MM.1S (cell line): ENCODE measurements at regions not wholly inside any gene's neighbourhood (a gene's known extent, or its start where the extent isn't known, plus 50 kb on each side); places are given as distances from the start of the nearest gene placed in this dataset.

Experiments
- DNase-seq: peaks from one replicate; pipeline ENCODE4 v3.0.0-alpha.2; 2015
- H2AFZ ChIP-seq: fragments of 300-600 bp; sonication (generic); 2 replicates; pipeline ENCODE4 v1.6.0; 2016; ENCODE audit warnings: antibody characterized with exemption, low read length
- H3F3A ChIP-seq: fragments of 300-600 bp; sonication (generic); 2 replicates; pipeline ENCODE4 v1.6.1; 2016; ENCODE audit warnings: mild to moderate bottlenecking, antibody characterized with exemption, low read length, moderate library complexity, mixed read lengths; ENCODE audit not compliant: insufficient read depth
- H3K27ac ChIP-seq: fragments of 300-600 bp; sonication (generic); 2 replicates; pipeline ENCODE4 v1.5.1; 2016; ENCODE audit warnings: mild to moderate bottlenecking, low read length
- H3K27me3 ChIP-seq: fragments of 300-600 bp; sonication (generic); replicated peaks from 2 replicates; pipeline ENCODE4 v1.6.0; 2016; ENCODE audit warnings: low read length; ENCODE audit not compliant: insufficient read depth
- H3K36me3 ChIP-seq: fragments of 300-600 bp; sonication (generic); replicated peaks from 2 replicates; pipeline ENCODE4 v1.6.1; 2016; ENCODE audit warnings: mild to moderate bottlenecking, low read length, mixed read lengths; ENCODE audit not compliant: insufficient read depth
- H3K4me1 ChIP-seq: fragments of 300-600 bp; sonication (generic); 2 replicates; pipeline ENCODE4 v1.6.1; 2016; ENCODE audit warnings: low read length, mixed read lengths
- H3K4me2 ChIP-seq: fragments of 300-600 bp; sonication (generic); 2 replicates; pipeline ENCODE4 v1.6.0; 2016; ENCODE audit warnings: low read depth, low read length
- H3K4me3 ChIP-seq: fragments of 300-600 bp; sonication (generic); 2 replicates; pipeline ENCODE4 v1.5.1; 2016; ENCODE audit warnings: low read length, mixed read lengths
- H3K79me2 ChIP-seq: fragments of 300-600 bp; sonication (generic); 2 replicates; pipeline ENCODE4 v1.6.1; 2016; ENCODE audit warnings: mixed run types, low read length, mixed read lengths
- H3K9ac ChIP-seq: fragments of 300-600 bp; sonication (generic); 2 replicates; pipeline ENCODE4 v1.6.1; 2016; ENCODE audit warnings: low read length, mixed read lengths
- H3K9me2 ChIP-seq: fragments of 300-600 bp; sonication (generic); replicated peaks from 2 replicates; pipeline ENCODE4 v1.6.1; 2016; ENCODE audit warnings: mild to moderate bottlenecking, low read length, mixed read lengths; ENCODE audit not compliant: insufficient read depth
- H3K9me3 ChIP-seq: fragments of 300-600 bp; sonication (generic); replicated peaks from 2 replicates; pipeline ENCODE4 v1.6.1; 2016; ENCODE audit warnings: mild to moderate bottlenecking, low read length, mixed read lengths; ENCODE audit not compliant: insufficient read depth
- H4K20me1 ChIP-seq: fragments of 300-600 bp; sonication (generic); 2 replicates; pipeline ENCODE4 v1.6.1; 2016; ENCODE audit warnings: mild to moderate bottlenecking, low read length, moderate library complexity, mixed read lengths; ENCODE audit not compliant: insufficient read depth
- EZH2 ChIP-seq: fragments of 300-600 bp; sonication (generic); optimal IDR thresholded peaks from 2 replicates; pipeline ENCODE3; 2017; ENCODE audit warnings: low read depth, mild to moderate bottlenecking, antibody characterized with exemption, low read length, mixed read lengths
- EZH2phosphoT487 ChIP-seq: fragments of 300-600 bp; sonication (generic); IDR thresholded peaks from 2 replicates; pipeline ENCODE4 v1.6.1; 2018; ENCODE audit warnings: antibody characterized with exemption, low read length
- TF ChIP-seq, protein P1 (sequence below): fragments of 300-600 bp; sonication (generic); IDR thresholded peaks from 2 replicates; pipeline ENCODE4 v1.5.1; 2016; ENCODE audit warnings: antibody characterized with exemption, low read length, mixed read lengths

DNA sequence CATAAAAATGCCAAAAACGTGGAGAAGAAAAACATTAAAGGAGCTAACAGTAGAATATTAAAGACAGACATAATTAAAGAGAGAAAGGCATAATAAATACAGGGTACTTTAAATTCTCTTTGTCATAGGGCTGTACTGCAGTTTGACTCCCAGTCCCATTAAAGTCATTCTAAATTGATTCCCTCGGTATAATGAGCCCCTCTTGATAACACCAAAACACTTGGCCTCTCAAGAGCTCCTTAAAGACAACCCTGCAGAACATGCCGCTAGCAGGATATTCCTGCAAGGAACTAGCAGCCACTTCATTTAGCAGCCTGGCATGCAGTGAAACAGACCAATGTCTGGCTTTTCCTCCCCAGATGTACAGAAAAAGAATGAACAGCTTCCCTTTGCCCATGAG, 273.8 kb upstream of the ESRRG start:
- Histone ChIP-seq H3K79me2 (no peaks in the 10 kb centered on the region), H3K27me3 (no peaks in the 10 kb centered on the region), H3F3A (no peaks in the 10 kb centered on the region), H3K36me3 (no peaks in the 10 kb centered on the region), H3K27ac (no peak overlapping the region), H3K4me3 (no peak overlapping the region), H4K20me1 (no peaks in the 10 kb centered on the region), H2AFZ (no peak overlapping the region), H3K4me1 (no peaks in the 10 kb centered on the region), H3K4me2 (no peak overlapping the region), H3K9me3 (no peaks in the 10 kb centered on the region), H3K9ac (no peak overlapping the region), H3K9me2 (no peaks in the 10 kb centered on the region)
- TF ChIP-seq EZH2phosphoT487 = no peak
- DNase-seq = no peak

DNA sequence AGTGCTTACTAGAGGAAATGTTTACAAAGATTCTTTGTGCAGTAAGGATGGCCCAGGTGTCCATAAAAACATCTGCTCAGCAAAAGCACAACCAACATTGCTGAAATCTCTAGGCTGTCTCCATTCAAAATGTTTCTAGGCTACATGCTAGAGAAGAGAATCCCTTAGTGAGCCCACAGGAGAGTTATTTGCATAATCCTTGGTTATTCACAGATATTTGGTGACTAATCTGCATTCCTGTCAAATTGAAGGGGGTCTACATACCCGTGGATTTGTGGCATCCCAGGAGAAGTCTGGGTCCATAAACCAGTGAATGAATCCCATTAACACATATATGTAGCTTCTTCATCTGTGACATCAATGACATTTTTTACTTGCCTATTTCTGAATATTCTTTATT, 261.3 kb upstream of the ESRRG start:
- Histone ChIP-seq H2AFZ (no peak overlapping the region), H4K20me1 (no peaks in the 10 kb centered on the region), H3K9me3 (no peaks in the 10 kb centered on the region), H3K4me2 (0 out of 2 replicates have a peak overlapping the region, but pooled peaks have one; percentile 7), H3K27me3 (no peaks in the 10 kb centered on the region), H3K36me3 (no peaks in the 10 kb centered on the region), H3K4me1 (peaks cover 4% of the 10 kb centered on the region; the same call in 1 of the 2 replicates), H3K79me2 (no peaks in the 10 kb centered on the region), H3K9ac (no peak overlapping the region), H3K27ac (peak overlapping the region; percentile 9; the same call in 1 of the 2 replicates), H3F3A (no peaks in the 10 kb centered on the region), H3K4me3 (no peak overlapping the region), H3K9me2 (no peaks in the 10 kb centered on the region)
- DNase-seq = no peak
- TF ChIP-seq, protein P1, sequence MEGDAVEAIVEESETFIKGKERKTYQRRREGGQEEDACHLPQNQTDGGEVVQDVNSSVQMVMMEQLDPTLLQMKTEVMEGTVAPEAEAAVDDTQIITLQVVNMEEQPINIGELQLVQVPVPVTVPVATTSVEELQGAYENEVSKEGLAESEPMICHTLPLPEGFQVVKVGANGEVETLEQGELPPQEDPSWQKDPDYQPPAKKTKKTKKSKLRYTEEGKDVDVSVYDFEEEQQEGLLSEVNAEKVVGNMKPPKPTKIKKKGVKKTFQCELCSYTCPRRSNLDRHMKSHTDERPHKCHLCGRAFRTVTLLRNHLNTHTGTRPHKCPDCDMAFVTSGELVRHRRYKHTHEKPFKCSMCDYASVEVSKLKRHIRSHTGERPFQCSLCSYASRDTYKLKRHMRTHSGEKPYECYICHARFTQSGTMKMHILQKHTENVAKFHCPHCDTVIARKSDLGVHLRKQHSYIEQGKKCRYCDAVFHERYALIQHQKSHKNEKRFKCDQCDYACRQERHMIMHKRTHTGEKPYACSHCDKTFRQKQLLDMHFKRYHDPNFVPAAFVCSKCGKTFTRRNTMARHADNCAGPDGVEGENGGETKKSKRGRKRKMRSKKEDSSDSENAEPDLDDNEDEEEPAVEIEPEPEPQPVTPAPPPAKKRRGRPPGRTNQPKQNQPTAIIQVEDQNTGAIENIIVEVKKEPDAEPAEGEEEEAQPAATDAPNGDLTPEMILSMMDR = no peak
- TF ChIP-seq EZH2 = no peak
- no peak for TF ChIP-seq EZH2phosphoT487

DNA sequence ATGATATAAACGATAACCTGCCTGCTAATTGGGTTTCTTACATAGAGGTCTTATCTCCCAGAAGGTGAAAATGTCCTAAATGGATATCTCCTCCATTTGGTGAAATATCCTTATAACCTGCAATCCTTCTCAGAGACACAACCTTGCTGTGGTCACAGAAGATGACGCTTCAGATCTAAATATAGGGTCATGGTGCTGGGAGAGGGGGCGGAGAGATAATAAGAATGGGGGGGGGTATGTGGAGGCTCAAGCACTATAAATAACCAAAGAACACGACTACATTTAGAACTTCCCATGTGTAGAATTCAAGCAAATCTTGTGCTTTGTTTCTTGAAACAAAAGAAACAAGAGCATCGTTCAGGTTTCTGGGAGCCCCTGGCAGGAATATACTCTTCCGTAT, 260.6 kb upstream of the ESRRG start:
- Histone ChIP-seq H3K9me2 (no peaks in the 10 kb centered on the region), H3K36me3 (no peaks in the 10 kb centered on the region), H3F3A (no peaks in the 10 kb centered on the region), H3K27ac (peak overlapping the region; percentile 9; the same call in 1 of the 2 replicates), H3K9me3 (no peaks in the 10 kb centered on the region), H3K4me1 (peaks cover 4% of the 10 kb centered on the region; the same call in 1 of the 2 replicates), H3K9ac (no peak overlapping the region), H2AFZ (no peak overlapping the region), H4K20me1 (no peaks in the 10 kb centered on the region), H3K4me2 (peak overlapping the region; percentile 7; the same call in 1 of the 2 replicates), H3K79me2 (no peaks in the 10 kb centered on the region), H3K27me3 (no peaks in the 10 kb centered on the region), H3K4me3 (no peak overlapping the region)
- DNase-seq = no peak
- TF ChIP-seq, protein P1 = no peak
- TF ChIP-seq EZH2 = no peak
- TF ChIP-seq EZH2phosphoT487 = no peak

DNA sequence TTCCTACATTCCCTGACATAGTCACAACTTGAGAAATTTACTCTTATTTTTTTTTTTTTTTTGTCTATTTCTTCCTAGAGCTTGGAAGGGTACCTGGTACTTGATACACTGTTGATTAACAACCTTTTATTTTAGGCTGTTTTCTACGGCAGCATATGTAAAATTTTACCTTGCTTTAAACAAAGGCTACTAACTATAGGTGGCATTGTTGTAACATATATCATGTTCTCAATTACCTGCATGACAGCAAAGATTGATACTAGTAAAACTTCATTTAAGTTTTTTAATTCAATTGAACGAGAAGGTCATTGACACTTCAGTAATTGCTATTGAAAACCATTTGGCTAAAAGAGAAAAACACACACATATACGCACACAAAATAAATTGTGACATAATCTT, 238.3 kb upstream of the ESRRG start:
- H4K20me1 ChIP-seq = no peaks in the 10 kb centered on the region
- no peaks in the 10 kb centered on the region for H3K79me2 ChIP-seq
- no peaks in the 10 kb centered on the region for H3K9me3 ChIP-seq
- H3F3A ChIP-seq = no peaks in the 10 kb centered on the region
- no peak overlapping the region for H2AFZ ChIP-seq
- no peak overlapping the region for H3K4me2 ChIP-seq
- no peak overlapping the region for H3K9ac ChIP-seq
- no peaks in the 10 kb centered on the region for H3K4me1 ChIP-seq
- no peaks in the 10 kb centered on the region for H3K27me3 ChIP-seq
- H3K9me2 ChIP-seq = no peaks in the 10 kb centered on the region
- DNase-seq = no peak
- TF ChIP-seq EZH2phosphoT487 (no peak), EZH2 (no peak)
- TF ChIP-seq, protein P1 = no peak; the same call in 1 of the 2 replicates
- no peak overlapping the region for H3K27ac ChIP-seq
- H3K4me3 ChIP-seq = no peak overlapping the region
- no peaks in the 10 kb centered on the region for H3K36me3 ChIP-seq
